HepG2 (cell line): ENCODE measurements at regions not wholly inside any gene's neighbourhood (a gene's known extent, or its start where the extent isn't known, plus 50 kb on each side); places are given as distances from the start of the nearest gene placed in this dataset.

Experiments
- ATAC-seq: fragments of 200-7000 bp; cut with Tn5 transposase; 3 replicates; pipeline ENCODE4 v1.9.1; 2020; ENCODE audit warnings: mild to moderate bottlenecking, moderate library complexity
- BruUV-seq: library from RNA; stranded (reverse); fragments of 400-500 nt; replicated peaks from 2 replicates; lab custom pipeline; 2021; lab: Mats Ljungman, UMichigan
- CTCF ChIA-PET: fragments of 300-600 bp; formaldehyde crosslinking; extraction: SDS; loops from one replicate; lab custom pipeline; 2021; ENCODE audit warnings: low total read pairs, inconsistent platforms, low intra/inter-chr PET ratio; lab: Yijun Ruan, JAX
- POLR2A ChIA-PET: fragments of 350-600 bp; sonication (Branson Sonifier 250); formaldehyde crosslinking; loops from one replicate; lab custom pipeline; 2020; ENCODE audit warnings: antibody characterized with exemption, inconsistent platforms; lab: Yijun Ruan, JAX
- DNase-seq: peaks from one replicate; pipeline ENCODE4 v3.0.0-alpha.2; 2015; ENCODE audit warnings: low spot score
- FAIRE-seq: peaks from 3 replicates; lab custom pipeline; 2011; peaks lifted over from hg19 to GRCh38; lab: Jason Lieb, UNC
- H2AFZ ChIP-seq: one replicate; pipeline ENCODE4 v1.6.1; 2011; ENCODE audit warnings: low read length, inconsistent platforms
- H3K27ac ChIP-seq: fragments of 300-600 bp; 3 replicates; pipeline ENCODE4 v1.8.0; 2011; ENCODE audit warnings: mixed run types, mild to moderate bottlenecking, mixed read lengths, low read length, inconsistent platforms; ENCODE audit not compliant: insufficient read depth; ENCODE audit errors: extremely low read length
- H3K27me3 ChIP-seq, 2 experiments: fragments of 200-600 bp in 1 of 2; 2 replicates in 1 of 2; 3 replicates in 1 of 2; pipeline versions ENCODE4 v1.6.0 to v1.8.0; 2011; ENCODE audit warnings: low read length in 2 of 2, mild to moderate bottlenecking in 2 of 2, moderate library complexity in 2 of 2, inconsistent platforms in 1 of 2; ENCODE audit not compliant: insufficient read depth in 2 of 2, control insufficient read depth in 1 of 2
- H3K36me3 ChIP-seq, 2 experiments: fragments of 200-600 bp in 1 of 2; replicated peaks in 1 of 2; 2 replicates in 1 of 2; 3 replicates in 1 of 2; pipeline versions ENCODE4 v1.5.1 to v1.8.0; 2011; ENCODE audit warnings: low read length in 2 of 2, inconsistent platforms in 1 of 2; ENCODE audit not compliant: insufficient read depth in 2 of 2, control insufficient read depth in 1 of 2
- H3K4me1 ChIP-seq: 2 replicates; pipeline ENCODE4 v1.5.1; 2012; ENCODE audit warnings: low read length, inconsistent platforms; ENCODE audit not compliant: insufficient read depth
- H3K4me2 ChIP-seq: 2 replicates; pipeline ENCODE4 v1.6.0; 2011; ENCODE audit warnings: low read depth, low read length, inconsistent platforms
- H3K4me3 ChIP-seq, 3 experiments: fragments of 200-600 bp in 1 of 3; sonication (generic), shearing (Covaris generic) in 1 of 3; replicated peaks in 1 of 3; 2 replicates each; pipeline ENCODE4 v1.5.1; 2011 to 2016; ENCODE audit warnings: low read length in 3 of 3, inconsistent platforms in 2 of 3, low read depth in 2 of 3, mild to moderate bottlenecking in 2 of 3, control low read depth in 1 of 3, mixed read lengths in 1 of 3; ENCODE audit not compliant: insufficient read depth in 1 of 3
- H3K79me2 ChIP-seq: one replicate; pipeline ENCODE4 v1.6.1; 2011; ENCODE audit warnings: low read length, inconsistent platforms; ENCODE audit not compliant: insufficient read depth
- H3K9ac ChIP-seq: 2 replicates; pipeline ENCODE4 v1.6.0; 2011; ENCODE audit warnings: mild to moderate bottlenecking, low read depth, low read length, inconsistent platforms; ENCODE audit not compliant: insufficient read depth
- H3K9me3 ChIP-seq: 2 replicates; pipeline ENCODE4 v1.5.1; 2012; ENCODE audit warnings: mild to moderate bottlenecking, low read length
- H4K20me1 ChIP-seq: 2 replicates; pipeline ENCODE4 v1.6.0; 2011; ENCODE audit warnings: inconsistent platforms, mild to moderate bottlenecking, low read length, moderate library complexity; ENCODE audit not compliant: insufficient read depth
- KAT7 ChIP-seq: IDR thresholded peaks from 2 replicates; pipeline ENCODE4 v1.6.1; 2018; ENCODE audit warnings: borderline replicate concordance, missing compliant biosample characterization
- KDM5A ChIP-seq: fragments of 200-600 bp; sonication (generic); IDR thresholded peaks from 2 replicates; pipeline ENCODE4 v1.7.0; 2018; ENCODE audit warnings: antibody characterized with exemption, mild to moderate bottlenecking, low read length, borderline replicate concordance
- NAIF1 ChIP-seq: sonication (generic); formaldehyde crosslinking; IDR thresholded peaks from 2 replicates; pipeline ENCODE4 v1.5.0; 2020; ENCODE audit warnings: mild to moderate bottlenecking, missing genetic modification reagents, borderline replicate concordance
- RFX1 ChIP-seq: fragments of 450-650 bp; IDR thresholded peaks from 2 replicates; pipeline ENCODE4 v1.6.1; 2017
- SIX1 ChIP-seq: sonication (generic); formaldehyde crosslinking; IDR thresholded peaks from 2 replicates; pipeline ENCODE4 v1.4.0; 2020; ENCODE audit warnings: missing genetic modification reagents, borderline replicate concordance
- SUZ12 ChIP-seq: fragments of 150-350 bp; IDR thresholded peaks from 2 replicates; pipeline ENCODE4 v1.6.1; 2014; ENCODE audit warnings: low read depth, low read length
- YEATS2 ChIP-seq: sonication (generic); formaldehyde crosslinking; IDR thresholded peaks from 2 replicates; pipeline ENCODE4 v1.4.0; 2020; ENCODE audit warnings: missing genetic modification reagents, borderline replicate concordance
- ZMAT3 ChIP-seq: sonication (generic); formaldehyde crosslinking; conservative IDR thresholded peaks from 2 replicates; pipeline ENCODE4 v1.7.0; 2021; ENCODE audit warnings: missing genetic modification reagents
- ZNF343 ChIP-seq: sonication (generic); formaldehyde crosslinking; IDR thresholded peaks from 2 replicates; pipeline ENCODE4 v1.4.0; 2020; ENCODE audit warnings: mild to moderate bottlenecking, missing genetic modification reagents
- ZNF670 ChIP-seq: sonication (generic); formaldehyde crosslinking; IDR thresholded peaks from 2 replicates; pipeline ENCODE4 v1.8.0; 2022; ENCODE audit warnings: mild to moderate bottlenecking, missing genetic modification reagents, borderline replicate concordance
- ZNF737 ChIP-seq: sonication (generic); formaldehyde crosslinking; IDR thresholded peaks from 2 replicates; pipeline ENCODE4 v1.5.0; 2020; ENCODE audit warnings: missing genetic modification reagents, mild to moderate bottlenecking, borderline replicate concordance
- ZNF740 ChIP-seq: sonication (generic); formaldehyde crosslinking; IDR thresholded peaks from 2 replicates; pipeline ENCODE4 v1.4.0; 2020; ENCODE audit warnings: missing genetic modification reagents
- ZNF781 ChIP-seq: sonication (generic); formaldehyde crosslinking; IDR thresholded peaks from 2 replicates; pipeline ENCODE4 v1.5.1; 2020; ENCODE audit warnings: borderline replicate concordance, mild to moderate bottlenecking, missing genetic modification reagents; ENCODE audit errors: not compliant biosample characterization
- WGBS: methylation state at CpG from one replicate; pipeline ENCODE4 v1.1.6; 2017; ENCODE audit warnings: low lambda C conversion rate; 5-methylcytosine and 5-hydroxymethylcytosine counted together
- in situ Hi-C: cut with HindIII; loops from 2 replicates; pipeline ENCODE4 v1.10.0; 2017; ENCODE audit warnings: low pct_unique_long_range_greater_than_20kb; ENCODE audit not compliant: extremely low pct_ligation_motif_present
- intact Hi-C: fragments of 100-400 bp; cut with micrococcal nuclease; formaldehyde crosslinking; loops from one replicate; pipeline ENCODE4 v1.10.0; 2022; ENCODE audit not compliant: unreplicated experiment
- TF ChIP-seq, protein P1 (sequence below): sonication (generic); formaldehyde crosslinking; IDR thresholded peaks from 2 replicates; pipeline ENCODE4 v1.4.0; 2020; ENCODE audit warnings: mild to moderate bottlenecking, missing genetic modification reagents
- TF ChIP-seq, protein P2 (sequence below): sonication (generic); formaldehyde crosslinking; IDR thresholded peaks from 2 replicates; pipeline ENCODE4 v1.4.0; 2020; ENCODE audit warnings: low read depth, mild to moderate bottlenecking, missing genetic modification reagents

DNA sequence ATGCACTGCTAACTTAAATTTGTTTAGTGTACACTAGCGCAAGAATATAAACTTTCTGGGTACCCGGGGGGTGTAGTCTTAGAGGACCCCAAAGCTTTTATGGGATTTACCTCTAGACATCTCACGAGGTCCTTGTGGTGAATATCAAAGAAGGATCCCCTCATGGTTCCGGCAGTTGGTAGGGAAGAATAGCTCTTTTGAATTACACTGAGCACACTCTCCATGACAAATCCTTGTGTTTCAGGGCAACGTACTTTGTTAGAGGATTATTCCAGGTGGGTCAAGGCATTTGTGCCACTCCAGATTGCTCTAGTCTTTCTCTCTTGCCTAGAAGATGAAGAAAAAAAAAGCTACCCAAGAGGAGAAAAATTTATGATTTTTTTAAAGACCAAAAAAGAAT lies 387.6 kb downstream of the PDHA2 start (continued):
- TF ChIP-seq, protein P1, sequence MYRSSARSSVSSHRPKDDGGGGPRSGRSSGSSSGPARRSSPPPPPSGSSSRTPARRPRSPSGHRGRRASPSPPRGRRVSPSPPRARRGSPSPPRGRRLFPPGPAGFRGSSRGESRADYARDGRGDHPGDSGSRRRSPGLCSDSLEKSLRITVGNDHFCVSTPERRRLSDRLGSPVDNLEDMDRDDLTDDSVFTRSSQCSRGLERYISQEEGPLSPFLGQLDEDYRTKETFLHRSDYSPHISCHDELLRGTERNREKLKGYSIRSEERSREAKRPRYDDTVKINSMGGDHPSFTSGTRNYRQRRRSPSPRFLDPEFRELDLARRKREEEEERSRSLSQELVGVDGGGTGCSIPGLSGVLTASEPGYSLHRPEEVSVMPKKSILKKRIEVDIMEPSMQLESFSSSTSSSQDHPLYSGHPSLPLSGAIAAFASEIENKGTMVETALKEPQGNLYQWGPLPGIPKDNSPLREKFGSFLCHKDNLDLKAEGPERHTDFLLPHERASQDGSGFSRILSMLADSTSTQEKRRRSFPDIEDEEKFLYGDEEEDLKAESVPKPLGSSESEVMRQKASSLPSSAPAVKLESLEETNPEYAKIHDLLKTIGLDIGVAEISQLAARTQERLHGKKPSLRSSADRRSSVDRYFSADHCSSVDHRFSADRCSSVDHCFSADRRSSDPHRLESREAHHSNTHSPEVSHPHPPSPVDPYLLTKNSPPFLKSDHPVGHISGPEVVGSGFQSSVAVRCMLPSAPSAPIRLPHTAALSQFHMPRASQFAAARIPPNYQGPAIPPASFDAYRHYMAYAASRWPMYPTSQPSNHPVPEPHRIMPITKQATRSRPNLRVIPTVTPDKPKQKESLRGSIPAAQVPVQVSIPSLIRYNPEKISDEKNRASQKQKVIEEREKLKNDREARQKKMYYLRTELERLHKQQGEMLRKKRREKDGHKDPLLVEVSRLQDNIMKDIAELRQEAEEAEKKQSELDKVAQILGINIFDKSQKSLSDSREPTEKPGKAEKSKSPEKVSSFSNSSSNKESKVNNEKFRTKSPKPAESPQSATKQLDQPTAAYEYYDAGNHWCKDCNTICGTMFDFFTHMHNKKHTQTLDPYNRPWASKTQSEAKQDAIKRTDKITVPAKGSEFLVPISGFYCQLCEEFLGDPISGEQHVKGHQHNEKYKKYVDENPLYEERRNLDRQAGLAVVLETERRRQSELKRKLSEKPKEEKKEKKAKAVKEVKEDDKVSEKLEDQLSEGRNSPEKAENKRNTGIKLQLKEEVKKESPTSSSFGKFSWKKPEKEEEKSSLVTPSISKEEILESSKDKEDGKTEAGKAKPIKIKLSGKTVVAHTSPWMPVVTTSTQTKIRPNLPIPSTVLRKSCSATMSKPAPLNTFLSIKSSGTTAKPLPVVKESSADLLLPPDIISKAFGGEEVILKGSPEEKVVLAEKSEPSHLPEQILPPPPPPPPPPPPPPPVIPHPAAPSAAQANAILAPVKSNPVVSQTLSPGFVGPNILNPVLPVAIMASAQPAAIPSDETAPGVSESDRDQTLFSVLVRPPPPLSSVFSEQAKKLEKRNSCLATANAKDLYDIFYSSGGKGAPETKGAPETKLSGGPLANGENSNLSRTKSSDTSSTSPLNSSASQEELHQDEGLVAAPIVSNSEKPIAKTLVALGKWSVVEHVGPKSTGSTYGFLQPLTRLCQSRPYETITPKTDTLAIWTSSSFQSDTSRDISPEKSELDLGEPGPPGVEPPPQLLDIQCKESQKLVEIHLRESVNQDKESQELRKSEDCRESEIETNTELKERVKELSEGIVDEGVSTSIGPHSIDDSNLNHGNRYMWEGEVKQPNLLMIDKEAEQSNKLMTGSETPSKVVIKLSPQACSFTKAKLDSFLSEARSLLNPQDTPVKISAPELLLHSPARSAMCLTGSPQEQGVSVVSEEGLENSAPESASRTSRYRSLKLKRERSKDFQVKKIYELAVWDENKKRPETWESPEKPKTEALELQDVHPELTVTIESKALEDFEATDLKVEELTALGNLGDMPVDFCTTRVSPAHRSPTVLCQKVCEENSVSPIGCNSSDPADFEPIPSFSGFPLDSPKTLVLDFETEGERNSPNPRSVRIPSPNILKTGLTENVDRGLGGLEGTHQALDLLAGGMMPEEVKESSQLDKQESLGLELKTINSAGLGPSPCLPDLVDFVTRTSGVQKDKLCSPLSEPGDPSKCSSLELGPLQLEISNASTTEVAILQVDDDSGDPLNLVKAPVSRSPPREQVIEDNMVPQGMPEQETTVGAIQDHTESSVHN (CRISPR knock-in tag): no peak
- TF ChIP-seq ZNF740 (CRISPR knock-in tag) (no peak), KAT7 (CRISPR knock-in tag) (no peak), ZNF343 (CRISPR knock-in tag) (no peak)
- TF ChIP-seq, all 625 proteins: peak for 0

DNA sequence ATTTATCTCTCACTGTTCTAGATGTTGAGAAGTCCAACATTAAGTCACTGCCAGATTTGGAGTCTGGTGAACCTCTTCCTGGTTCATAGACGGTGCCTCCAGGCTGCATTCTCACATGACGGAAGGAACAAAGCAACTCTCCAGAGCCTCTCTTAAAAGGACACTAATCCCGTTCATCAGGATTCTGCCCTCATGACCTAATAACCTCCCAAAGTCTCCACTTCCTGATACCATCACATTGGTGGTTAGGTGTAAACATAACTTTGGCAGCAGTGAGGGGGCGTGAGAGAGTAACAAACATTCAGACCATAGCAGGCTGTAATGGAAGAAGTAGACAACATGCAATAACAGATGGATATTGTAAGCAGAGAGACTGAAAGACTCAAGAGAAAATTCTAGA lies 388.6 kb downstream of the PDHA2 start:
- Histone ChIP-seq H4K20me1 (no peaks in the 10 kb centered on the region), H2AFZ (no peak overlapping the region), H3K27me3 (no peaks in the 10 kb centered on the region), H3K27ac (no peak overlapping the region), H3K4me1 (no peaks in the 10 kb centered on the region), H3K36me3 (no peaks in the 10 kb centered on the region), H3K9ac (no peak overlapping the region), H3K4me3 (no peak overlapping the region), H3K4me2 (no peak overlapping the region), H3K9me3 (peaks cover 34% of the 10 kb centered on the region), H3K79me2 (no peaks in the 10 kb centered on the region)
- intact Hi-C loops (no loop called here), in situ Hi-C loops (no loop called here)
- ChIA-PET POLR2A (no interaction called here), CTCF (no interaction called here)
- BruUV-seq: no TSS peak
- DNase-seq (peak; percentile 1), FAIRE-seq (no peak), ATAC-seq (no peak)
- WGBS: 3% methylated on average over 4 of the region's 4 CpGs
- no peak for TF ChIP-seq SIX1
- TF ChIP-seq ZNF737 (CRISPR knock-in tag): no peak
- TF ChIP-seq KDM5A: no peak
- TF ChIP-seq ZNF670 (CRISPR knock-in tag): no peak
- TF ChIP-seq ZNF781 (CRISPR knock-in tag): no peak
- no peak for TF ChIP-seq ZMAT3
- no peak for TF ChIP-seq NAIF1 (CRISPR knock-in tag)
- TF ChIP-seq YEATS2 (CRISPR knock-in tag): no peak
- TF ChIP-seq SUZ12: no peak
- TF ChIP-seq RFX1: no peak
- TF ChIP-seq, protein P2, sequence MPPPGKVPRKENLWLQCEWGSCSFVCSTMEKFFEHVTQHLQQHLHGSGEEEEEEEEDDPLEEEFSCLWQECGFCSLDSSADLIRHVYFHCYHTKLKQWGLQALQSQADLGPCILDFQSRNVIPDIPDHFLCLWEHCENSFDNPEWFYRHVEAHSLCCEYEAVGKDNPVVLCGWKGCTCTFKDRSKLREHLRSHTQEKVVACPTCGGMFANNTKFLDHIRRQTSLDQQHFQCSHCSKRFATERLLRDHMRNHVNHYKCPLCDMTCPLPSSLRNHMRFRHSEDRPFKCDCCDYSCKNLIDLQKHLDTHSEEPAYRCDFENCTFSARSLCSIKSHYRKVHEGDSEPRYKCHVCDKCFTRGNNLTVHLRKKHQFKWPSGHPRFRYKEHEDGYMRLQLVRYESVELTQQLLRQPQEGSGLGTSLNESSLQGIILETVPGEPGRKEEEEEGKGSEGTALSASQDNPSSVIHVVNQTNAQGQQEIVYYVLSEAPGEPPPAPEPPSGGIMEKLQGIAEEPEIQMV: no peak
